ENCODE measurements at regions not wholly inside any gene's neighbourhood (a gene's known extent, or its start where the extent isn't known, plus 50 kb on each side); places are given as distances from the start of the nearest gene placed in this dataset.

- H3K36me3 ChIP-seq: no peaks in the 10 kb centered on the region
- H3K4me1 ChIP-seq (ENCODE audit: control insufficient read depth in 1 of 2, low read depth in 2 of 2): no peaks in the 10 kb centered on the region
- DNase-seq (ENCODE audit: low spot score) (no peak), ATAC-seq (ENCODE audit: insufficient number of reproducible peaks, low FRiP score, low read depth) (no peak)
- no peak overlapping the region for H3K27ac ChIP-seq
- H3K9me3 ChIP-seq: no peaks in the 10 kb centered on the region
- H3K4me3 ChIP-seq: no peak overlapping the region
- no peak for TF ChIP-seq CTCF (IDR thresholded peaks at IDR 0.05)
- H3K27me3 ChIP-seq (replicated peaks; ENCODE audit: insufficient read depth): no peaks in the 10 kb centered on the region
Measured at GRCh38 chr2:6078414-6078813, 386.2 kb downstream of the SOX11 start.

- Histone ChIP-seq H3K36me3 (no peaks in the 10 kb centered on the region), H3K4me3 (no peak overlapping the region), H3K27ac (no peak overlapping the region), H3K9me3 (no peaks in the 10 kb centered on the region), H3K4me1 (ENCODE audit: control insufficient read depth in 1 of 2, low read depth in 2 of 2) (no peaks in the 10 kb centered on the region), H3K27me3 (replicated peaks; ENCODE audit: insufficient read depth) (no peaks in the 10 kb centered on the region)
- no peak for TF ChIP-seq CTCF (IDR thresholded peaks at IDR 0.05)
- DNase-seq (ENCODE audit: low spot score): no peak
- ATAC-seq (ENCODE audit: insufficient number of reproducible peaks, low FRiP score, low read depth): no peak
Measured at GRCh38 chr2:6079405-6079804, 387.2 kb downstream of the SOX11 start.

GRCh38 chr2:6080932-6081753, 389.0 kb downstream of the SOX11 start:
- no peaks in the 10 kb centered on the region for H3K4me1 ChIP-seq (ENCODE audit: control insufficient read depth in 1 of 2, low read depth in 2 of 2)
- no peak for TF ChIP-seq CTCF (IDR thresholded peaks at IDR 0.05)
- no peak overlapping the region for H3K27ac ChIP-seq
- H3K36me3 ChIP-seq: no peaks in the 10 kb centered on the region
- no peak for DNase-seq (ENCODE audit: low spot score)
- no peaks in the 10 kb centered on the region for H3K27me3 ChIP-seq (replicated peaks; ENCODE audit: insufficient read depth)
- ATAC-seq (ENCODE audit: insufficient number of reproducible peaks, low FRiP score, low read depth): no peak
- H3K9me3 ChIP-seq: no peaks in the 10 kb centered on the region
- H3K4me3 ChIP-seq: no peak overlapping the region

GRCh38 chr2:6081955-6082624, 389.9 kb downstream of the SOX11 start:
- Histone ChIP-seq H3K36me3 (no peaks in the 10 kb centered on the region), H3K4me3 (no peak overlapping the region), H3K27ac (no peak overlapping the region), H3K9me3 (no peaks in the 10 kb centered on the region), H3K27me3 (replicated peaks; ENCODE audit: insufficient read depth) (no peaks in the 10 kb centered on the region), H3K4me1 (ENCODE audit: control insufficient read depth in 1 of 2, low read depth in 2 of 2) (no peaks in the 10 kb centered on the region)
- no peak for TF ChIP-seq CTCF (IDR thresholded peaks at IDR 0.05)
- ATAC-seq (ENCODE audit: insufficient number of reproducible peaks, low FRiP score, low read depth): no peak
- no peak for DNase-seq (ENCODE audit: low spot score)

GRCh38 chr2:6082625-6083018, 390.4 kb downstream of the SOX11 start:
- DNase-seq (ENCODE audit: low spot score) (no peak), ATAC-seq (ENCODE audit: insufficient number of reproducible peaks, low FRiP score, low read depth) (no peak)
- Histone ChIP-seq H3K36me3 (no peaks in the 10 kb centered on the region), H3K4me1 (ENCODE audit: control insufficient read depth in 1 of 2, low read depth in 2 of 2) (no peaks in the 10 kb centered on the region), H3K4me3 (no peak overlapping the region), H3K27ac (no peak overlapping the region), H3K27me3 (replicated peaks; ENCODE audit: insufficient read depth) (no peaks in the 10 kb centered on the region), H3K9me3 (no peaks in the 10 kb centered on the region)
- TF ChIP-seq CTCF (IDR thresholded peaks at IDR 0.05): no peak
